Subcutaneous abdominal adipose tissue (tissue), 5 donors: ENCODE measurements at regions not wholly inside any gene's neighbourhood (a gene's known extent, or its start where the extent isn't known, plus 50 kb on each side); places are given as distances from the start of the nearest gene placed in this dataset.

Experiments
- H3K27ac ChIP-seq: one replicate; pipeline ENCODE4 v1.7.0; 2013; ENCODE audit warnings: low read depth, mild to moderate bottlenecking, inconsistent platforms, low read length, moderate library complexity
- H3K27me3 ChIP-seq, 5 donors: one replicate each; pipeline ENCODE4 v1.7.0; 2013; ENCODE audit warnings: low read length in 5 of 5, inconsistent platforms in 1 of 5; ENCODE audit not compliant: control insufficient read depth in 5 of 5, insufficient read depth in 4 of 5
- H3K36me3 ChIP-seq, 5 donors: one replicate each; pipeline ENCODE4 v1.7.0; 2013; ENCODE audit warnings: low read length in 5 of 5; ENCODE audit not compliant: control insufficient read depth in 5 of 5, insufficient read depth in 5 of 5
- H3K4me1 ChIP-seq, 5 donors: one replicate each; pipeline ENCODE4 v1.7.0; 2013; ENCODE audit warnings: low read length in 5 of 5, mild to moderate bottlenecking in 3 of 5, moderate library complexity in 1 of 5; ENCODE audit not compliant: control insufficient read depth in 5 of 5, insufficient read depth in 5 of 5
- H3K4me3 ChIP-seq, 5 donors: one replicate each; pipeline ENCODE4 v1.7.0; 2013; ENCODE audit warnings: low read length in 5 of 5, low read depth in 1 of 5
- H3K9ac ChIP-seq, 5 donors: one replicate each; pipeline ENCODE4 v1.7.0; 2013; ENCODE audit warnings: low read length in 5 of 5, mild to moderate bottlenecking in 4 of 5, moderate library complexity in 3 of 5
- H3K9me3 ChIP-seq, 5 donors: one replicate each; pipeline ENCODE4 v1.7.0; 2013; ENCODE audit warnings: low read length in 5 of 5; ENCODE audit not compliant: control insufficient read depth in 5 of 5
- donor health status: healthy.
- donor health status: healthy.
- donor health status: healthy.
- donor health status: healthy.
- donor health status: healthy.

DNA sequence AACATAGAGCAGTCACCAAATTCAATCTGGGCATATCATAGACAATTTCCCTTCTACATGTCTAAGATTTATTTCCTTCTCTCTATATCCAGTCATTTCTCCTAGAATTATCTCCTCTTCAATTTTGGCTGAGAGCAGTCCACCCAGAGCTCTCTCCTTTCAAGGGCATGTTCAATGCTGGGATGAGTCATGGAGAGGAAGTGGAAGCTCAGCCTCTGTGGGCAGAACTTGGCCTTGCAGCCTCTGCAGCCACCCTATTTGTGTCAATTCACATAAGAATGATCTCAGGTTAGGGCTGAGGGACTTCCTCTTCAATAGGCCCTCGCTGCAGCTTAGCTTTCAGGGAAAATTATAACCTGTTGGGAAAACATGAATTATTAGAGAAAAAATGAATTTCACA is 560.8 kb downstream of the POM121L12 start:
- Histone ChIP-seq H3K27me3 (no peaks in the 10 kb centered on the region), H3K9me3 (peaks cover 0 to 3% (median 0%) of the 10 kb centered on the region in 5 donors), H3K27ac (no peak overlapping the region), H3K4me3 (no peak overlapping the region), H3K9ac (no peak overlapping the region), H3K4me1 (no peaks in the 10 kb centered on the region), H3K36me3 (no peaks in the 10 kb centered on the region)

DNA sequence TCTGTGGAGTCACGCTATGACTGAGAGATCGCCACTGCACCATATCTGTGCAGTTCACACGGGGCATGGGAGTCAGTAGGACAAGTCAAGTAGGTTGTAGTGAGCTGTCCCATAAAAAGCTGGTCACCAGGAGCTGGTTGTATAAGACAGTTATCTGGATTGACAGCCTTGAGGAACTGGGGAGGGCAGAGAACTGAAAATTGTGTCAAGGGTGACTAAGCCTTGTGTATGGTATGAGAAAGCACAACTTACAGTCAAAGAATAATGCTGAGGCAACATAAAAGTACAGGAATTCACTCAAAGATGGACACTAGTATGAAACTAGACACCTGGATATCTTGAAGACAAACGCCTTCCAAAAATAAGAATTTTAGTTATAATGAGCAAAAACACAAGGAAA is 564.9 kb downstream of the POM121L12 start:
- H3K4me3 ChIP-seq: no peak overlapping the region
- no peak overlapping the region for H3K9ac ChIP-seq
- H3K4me1 ChIP-seq: peaks cover 0 to 5% (median 0%) of the 10 kb centered on the region in 5 donors
- peaks cover 0 to 11% (median 7%) of the 10 kb centered on the region in 5 donors for H3K9me3 ChIP-seq
- no peak overlapping the region for H3K27ac ChIP-seq
- H3K36me3 ChIP-seq: no peaks in the 10 kb centered on the region
- H3K27me3 ChIP-seq: no peaks in the 10 kb centered on the region

DNA sequence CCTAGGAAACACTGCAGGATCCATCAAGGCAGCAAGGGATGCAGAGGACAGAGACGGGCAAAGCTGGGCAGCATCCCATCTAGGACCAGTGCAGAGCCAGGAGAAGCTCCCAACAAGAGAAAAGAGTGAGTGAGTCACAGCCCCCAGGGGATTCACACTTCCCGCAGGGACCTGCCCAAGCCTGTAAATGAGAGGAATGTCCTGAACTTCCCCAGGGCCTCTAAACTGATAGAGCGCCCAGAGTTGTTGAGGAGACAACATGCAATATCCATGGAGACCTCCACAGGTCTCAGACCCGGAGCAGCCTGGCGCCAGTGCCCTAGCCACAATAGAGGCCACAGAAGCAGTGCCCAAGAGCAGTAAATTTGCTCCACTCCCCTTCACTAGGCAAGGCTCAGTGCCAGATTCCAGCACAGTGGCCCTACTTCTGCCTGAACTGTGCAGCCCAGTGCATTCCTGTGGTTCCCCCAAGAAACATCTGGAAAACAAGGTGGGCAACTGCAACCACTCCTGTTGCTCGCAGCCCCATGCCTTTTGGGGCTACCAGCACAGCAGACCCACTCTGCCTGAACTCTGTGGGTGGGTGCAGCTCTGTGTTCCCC is 567.5 kb downstream of the POM121L12 start:
- H3K27ac ChIP-seq: no peak overlapping the region
- H3K9ac ChIP-seq: no peak overlapping the region
- no peak overlapping the region for H3K4me3 ChIP-seq
- H3K9me3 ChIP-seq: peaks cover 0 to 11% (median 5%) of the 10 kb centered on the region in 5 donors
- no peaks in the 10 kb centered on the region for H3K36me3 ChIP-seq
- no peaks in the 10 kb centered on the region for H3K27me3 ChIP-seq
- H3K4me1 ChIP-seq: peaks cover 0 to 5% (median 0%) of the 10 kb centered on the region in 5 donors

DNA sequence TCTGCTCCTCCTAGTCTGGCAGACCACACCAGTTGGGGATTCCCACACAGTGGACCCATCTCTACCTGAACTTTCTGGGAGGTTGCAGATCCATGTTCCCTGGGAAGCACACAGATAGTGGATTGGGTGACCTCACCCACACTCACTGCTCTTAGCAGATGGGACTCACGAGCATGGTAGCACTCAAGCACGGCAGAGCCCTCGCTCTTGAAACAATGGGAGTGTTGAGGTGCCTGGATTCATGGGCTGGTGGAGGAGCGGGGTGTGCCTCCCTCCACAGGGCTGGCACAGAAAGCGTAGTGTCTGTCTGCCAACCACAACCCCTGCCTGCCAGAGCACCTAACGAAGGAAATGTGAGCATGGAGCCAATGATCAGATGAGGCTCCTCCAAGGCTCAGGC is 568.0 kb downstream of the POM121L12 start:
- no peak overlapping the region for H3K9ac ChIP-seq
- no peaks in the 10 kb centered on the region for H3K27me3 ChIP-seq
- H3K36me3 ChIP-seq: no peaks in the 10 kb centered on the region
- H3K4me1 ChIP-seq: peaks cover 0 to 5% (median 0%) of the 10 kb centered on the region in 5 donors
- no peak overlapping the region for H3K27ac ChIP-seq
- peaks cover 0 to 11% (median 5%) of the 10 kb centered on the region in 5 donors for H3K9me3 ChIP-seq
- no peak overlapping the region for H3K4me3 ChIP-seq

DNA sequence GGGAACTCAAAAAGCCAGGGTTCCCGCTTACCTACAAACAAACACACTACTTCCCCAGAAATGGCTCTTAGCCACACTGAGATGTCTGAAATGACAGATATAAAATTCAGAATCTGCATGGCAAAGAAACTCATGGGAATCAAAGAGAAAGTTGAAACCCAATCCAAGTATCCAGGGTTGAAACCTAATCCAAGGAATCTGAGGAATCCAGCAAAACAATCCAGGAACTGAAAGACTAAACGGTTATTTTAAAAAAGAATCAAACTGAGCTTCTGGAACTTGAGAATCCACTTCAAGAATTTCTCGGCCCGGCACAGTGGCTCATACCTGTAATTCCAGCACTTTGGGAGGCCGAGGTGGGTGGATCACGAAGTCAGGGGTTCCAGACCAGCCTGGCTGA is 568.8 kb downstream of the POM121L12 start:
- Histone ChIP-seq H3K4me3 (no peak overlapping the region), H3K27me3 (no peaks in the 10 kb centered on the region), H3K9me3 (peaks cover 0 to 11% (median 5%) of the 10 kb centered on the region in 5 donors), H3K36me3 (no peaks in the 10 kb centered on the region), H3K27ac (no peak overlapping the region), H3K4me1 (peaks cover 0 to 5% (median 0%) of the 10 kb centered on the region in 5 donors), H3K9ac (no peak overlapping the region)

DNA sequence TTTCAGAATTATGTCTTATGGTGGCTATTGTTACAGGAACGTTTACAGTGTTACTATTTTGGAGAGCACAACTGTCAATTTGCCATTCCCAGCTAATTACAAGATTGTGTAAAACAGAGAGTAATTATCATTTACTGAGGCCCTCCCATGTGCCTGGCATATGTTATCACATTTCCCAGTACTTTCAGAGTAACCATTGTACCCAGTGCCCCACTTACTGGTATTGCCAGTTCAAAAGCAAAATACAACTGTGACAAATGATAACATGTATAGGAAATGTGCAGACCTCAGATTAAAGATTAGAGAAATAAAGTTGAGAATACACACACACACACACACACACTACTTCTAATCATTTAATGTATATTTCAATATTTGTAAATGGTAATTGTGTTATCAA is 572.5 kb downstream of the POM121L12 start:
- no peak overlapping the region for H3K9ac ChIP-seq
- no peak overlapping the region for H3K27ac ChIP-seq
- H3K4me3 ChIP-seq: no peak overlapping the region
- H3K27me3 ChIP-seq: no peaks in the 10 kb centered on the region
- no peaks in the 10 kb centered on the region for H3K36me3 ChIP-seq
- H3K4me1 ChIP-seq: peaks cover 0 to 5% (median 0%) of the 10 kb centered on the region in 5 donors
- H3K9me3 ChIP-seq: peaks cover 0 to 10% (median under 1%) of the 10 kb centered on the region in 5 donors

DNA sequence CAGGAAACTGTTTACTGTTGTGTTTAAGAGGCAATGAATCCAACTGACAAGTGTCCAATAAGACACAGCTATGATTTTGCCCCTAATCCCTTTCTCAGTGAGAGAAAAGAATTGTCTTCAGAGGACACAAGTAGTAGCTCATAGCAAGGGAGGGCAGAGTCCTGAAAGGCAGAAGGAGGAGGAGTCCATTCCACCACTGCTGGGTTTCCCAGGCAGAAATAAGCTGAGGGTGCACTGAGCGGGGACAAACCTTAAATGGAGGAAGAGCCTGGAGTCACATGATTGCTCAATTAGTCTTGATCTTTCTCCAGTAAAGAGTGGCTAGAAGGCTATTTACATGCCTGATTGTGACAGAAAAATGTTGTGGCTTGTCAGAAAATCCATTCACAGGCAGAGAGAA is 573.8 kb downstream of the POM121L12 start:
- no peaks in the 10 kb centered on the region for H3K27me3 ChIP-seq
- no peak overlapping the region for H3K27ac ChIP-seq
- no peaks in the 10 kb centered on the region for H3K36me3 ChIP-seq
- H3K4me3 ChIP-seq: no peak overlapping the region
- H3K9me3 ChIP-seq: no peaks in the 10 kb centered on the region
- no peak overlapping the region for H3K9ac ChIP-seq
- no peaks in the 10 kb centered on the region for H3K4me1 ChIP-seq

DNA sequence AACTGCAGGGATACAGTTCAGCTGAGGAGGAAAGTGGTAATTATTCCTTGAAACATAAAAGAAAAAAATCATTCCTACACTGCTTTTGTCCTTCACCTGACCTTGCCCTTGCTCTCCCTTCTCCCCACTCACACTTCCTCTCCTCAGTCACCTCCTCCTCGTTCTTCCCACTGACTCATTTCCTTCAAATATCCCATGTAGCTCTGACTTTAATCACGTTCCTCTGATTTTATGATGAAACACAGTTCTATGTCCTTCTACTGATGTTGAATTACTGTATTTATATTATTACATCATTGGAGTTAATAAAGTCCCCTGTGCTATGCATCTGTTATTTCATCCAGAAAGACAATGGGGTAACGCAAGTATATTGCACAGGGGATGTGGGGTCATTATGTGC is 575.6 kb downstream of the POM121L12 start:
- Histone ChIP-seq H3K27me3 (no peaks in the 10 kb centered on the region), H3K9ac (no peak overlapping the region), H3K4me1 (no peaks in the 10 kb centered on the region), H3K9me3 (no peaks in the 10 kb centered on the region), H3K27ac (no peak overlapping the region), H3K36me3 (no peaks in the 10 kb centered on the region), H3K4me3 (no peak overlapping the region)

DNA sequence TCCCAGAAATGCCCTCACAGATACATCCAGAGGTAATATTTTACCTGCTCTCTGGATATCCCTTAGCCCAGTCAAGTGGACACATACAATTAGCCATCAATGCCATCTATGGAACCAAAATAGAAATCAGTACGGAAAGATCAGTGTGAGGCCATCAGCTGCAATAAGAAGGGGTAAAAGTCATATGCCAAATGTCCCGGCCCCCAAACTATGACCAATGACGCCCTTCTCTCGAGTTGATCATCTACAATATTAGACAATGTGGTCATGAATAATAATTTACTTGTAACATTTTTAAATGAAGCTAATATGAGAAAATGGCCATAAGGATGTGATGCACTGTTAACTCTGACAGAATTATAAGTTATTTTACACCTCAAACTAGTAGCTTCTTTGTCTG is 588.9 kb downstream of the POM121L12 start:
- Histone ChIP-seq H3K9me3 (peaks cover 0 to 4% (median 0%) of the 10 kb centered on the region in 5 donors), H3K27ac (no peak overlapping the region), H3K4me1 (no peaks in the 10 kb centered on the region), H3K4me3 (no peak overlapping the region), H3K9ac (no peak overlapping the region), H3K27me3 (no peaks in the 10 kb centered on the region), H3K36me3 (no peaks in the 10 kb centered on the region)

DNA sequence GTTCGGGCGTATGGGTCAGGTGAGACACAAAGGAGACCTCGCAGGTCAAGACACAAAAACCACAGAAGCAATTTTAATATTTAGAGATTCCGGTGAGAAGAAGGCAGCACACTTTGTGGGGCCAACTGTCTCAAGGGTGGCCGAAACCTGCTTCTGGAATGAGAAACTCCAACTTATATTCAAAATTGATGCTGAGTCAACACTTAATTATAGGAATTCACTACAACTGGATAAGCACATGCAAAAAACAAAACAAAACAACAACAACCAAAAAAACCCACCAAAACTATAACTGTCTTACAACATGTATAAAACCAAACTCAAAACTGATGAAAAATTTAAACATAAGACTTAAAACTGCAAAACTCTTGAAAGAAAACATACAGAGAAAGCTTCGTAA is 593.3 kb downstream of the POM121L12 start:
- Histone ChIP-seq H3K27me3 (no peaks in the 10 kb centered on the region), H3K9me3 (peaks cover 2 to 12% (median 7%) of the 10 kb centered on the region in 5 donors), H3K9ac (no peak overlapping the region), H3K4me3 (no peak overlapping the region), H3K4me1 (no peaks in the 10 kb centered on the region), H3K36me3 (no peaks in the 10 kb centered on the region), H3K27ac (no peak overlapping the region)
